ENCODE measurements at regions not wholly inside any gene's neighbourhood (a gene's known extent, or its start where the extent isn't known, plus 50 kb on each side); places are given as distances from the start of the nearest gene placed in this dataset.

- Histone ChIP-seq H3K4me2 (ENCODE audit: control insufficient read depth, extremely low read depth, insufficient read depth, low read depth, low read length) (no peak overlapping the region), H3K9ac (ENCODE audit: control insufficient read depth, extremely low read depth, insufficient read depth, low read length) (no peak overlapping the region), H3K27ac (ENCODE audit: control insufficient read depth, insufficient read depth, low read length) (no peak overlapping the region)
Measured at GRCh38 chr6:44664716-44665115, 277.2 kb downstream of the CDC5L start.

GRCh38 chr6:44665143-44665542 is 277.6 kb downstream of the CDC5L start:
- no peak for FAIRE-seq
- Histone ChIP-seq H3K9me3 (ENCODE audit: control insufficient read depth, low read depth, low read length) (no peaks in the 10 kb centered on the region), H3K4me2 (ENCODE audit: control insufficient read depth, extremely low read depth, insufficient read depth, low read depth, low read length) (no peak overlapping the region), H2AFZ (ENCODE audit: control insufficient read depth, low read length) (no peak overlapping the region), H3K4me3 (ENCODE audit: control insufficient read depth in 2 of 3, extremely low read depth in 1 of 3, insufficient read depth in 2 of 3, low read depth in 1 of 3, low read length in 3 of 3) (no peak overlapping the region), H3K4me1 (ENCODE audit: control insufficient read depth, extremely low read depth, insufficient read depth, low read length) (peaks cover 33% of the 10 kb centered on the region), H3K36me3 (ENCODE audit: control insufficient read depth in 2 of 2, extremely low read depth in 1 of 2, insufficient read depth in 2 of 2, low read length in 2 of 2) (no peaks in the 10 kb centered on the region), H3K27me3 (ENCODE audit: control insufficient read depth, extremely low read depth, insufficient read depth, low read length) (no peaks in the 10 kb centered on the region), H3K9me1 (ENCODE audit: control insufficient read depth, extremely low read depth, insufficient read depth, low read length) (no peaks in the 10 kb centered on the region), H4K20me1 (ENCODE audit: control insufficient read depth, extremely low read depth, insufficient read depth, low read length) (no peaks in the 10 kb centered on the region), H3K9ac (ENCODE audit: control insufficient read depth, extremely low read depth, insufficient read depth, low read length) (no peak overlapping the region), H3K27ac (ENCODE audit: control insufficient read depth, insufficient read depth, low read length) (no peak overlapping the region), H3K79me2 (ENCODE audit: control insufficient read depth, insufficient read depth, low read length) (no peaks in the 10 kb centered on the region)
- dilution Hi-C loops (cut with MboI; ENCODE audit: extremely low pct_ligation_motif_present, low sequenced_read_pairs): no loop called here
- DNase-seq (ENCODE audit: low read depth, low spot score): no peak
- TF ChIP-seq EZH2 (IDR thresholded peaks at IDR 0.05; ENCODE audit: low read length): no peak
- TF ChIP-seq CTCF (optimal IDR thresholded peaks at IDR 0.05 in 1 of 3, IDR thresholded peaks at IDR 0.05 in 1 of 3, conservative IDR thresholded peaks at IDR 0.05 in 1 of 3; ENCODE audit: extremely low read depth in 1 of 3, insufficient read depth in 2 of 3, low read length in 3 of 3): no peak

More at GRCh38 chr6:44664716-44665115, 277.2 kb downstream of the CDC5L start:
- Histone ChIP-seq H3K36me3 (ENCODE audit: control insufficient read depth in 2 of 2, extremely low read depth in 1 of 2, insufficient read depth in 2 of 2, low read length in 2 of 2) (no peaks in the 10 kb centered on the region), H3K27me3 (ENCODE audit: control insufficient read depth, extremely low read depth, insufficient read depth, low read length) (no peaks in the 10 kb centered on the region), H2AFZ (ENCODE audit: control insufficient read depth, low read length) (no peak overlapping the region), H3K4me1 (ENCODE audit: control insufficient read depth, extremely low read depth, insufficient read depth, low read length) (peaks cover 33% of the 10 kb centered on the region), H3K79me2 (ENCODE audit: control insufficient read depth, insufficient read depth, low read length) (no peaks in the 10 kb centered on the region), H3K9me1 (ENCODE audit: control insufficient read depth, extremely low read depth, insufficient read depth, low read length) (no peaks in the 10 kb centered on the region), H3K9me3 (ENCODE audit: control insufficient read depth, low read depth, low read length) (no peaks in the 10 kb centered on the region), H3K4me3 (ENCODE audit: control insufficient read depth in 2 of 3, extremely low read depth in 1 of 3, insufficient read depth in 2 of 3, low read depth in 1 of 3, low read length in 3 of 3) (no peak overlapping the region), H4K20me1 (ENCODE audit: control insufficient read depth, extremely low read depth, insufficient read depth, low read length) (no peaks in the 10 kb centered on the region)
- no peak for TF ChIP-seq EZH2 (IDR thresholded peaks at IDR 0.05; ENCODE audit: low read length)
- no peak for TF ChIP-seq CTCF (optimal IDR thresholded peaks at IDR 0.05 in 1 of 3, IDR thresholded peaks at IDR 0.05 in 1 of 3, conservative IDR thresholded peaks at IDR 0.05 in 1 of 3; ENCODE audit: extremely low read depth in 1 of 3, insufficient read depth in 2 of 3, low read length in 3 of 3)
- DNase-seq (ENCODE audit: low read depth, low spot score) (no peak), FAIRE-seq (no peak)
- dilution Hi-C loops (cut with MboI; ENCODE audit: extremely low pct_ligation_motif_present, low sequenced_read_pairs): no loop called here
